Panc1 (cell line): ENCODE measurements at regions not wholly inside any gene's neighbourhood (a gene's known extent, or its start where the extent isn't known, plus 50 kb on each side); places are given as distances from the start of the nearest gene placed in this dataset.

ENCODE experiments used
- SIN3A ChIP-seq: IDR thresholded peaks from 2 replicates; pipeline ENCODE4 v1.6.1; 2012; ENCODE audit warnings: low read depth, mild to moderate bottlenecking, low read length, moderate library complexity, borderline replicate concordance; ENCODE audit not compliant: insufficient read depth
- TF ChIP-seq, protein P1 (sequence below): fragments of 450-650 bp; IDR thresholded peaks from 2 replicates; pipeline ENCODE4 v1.5.1; 2017; ENCODE audit warnings: mild to moderate bottlenecking
- TF ChIP-seq, protein P2 (sequence below), 2 experiments: IDR thresholded peaks; 2 replicates each; pipeline ENCODE4 v1.6.1; 2011 to 2012; ENCODE audit warnings: low read depth in 2 of 2, control low read depth in 1 of 2, low read length in 1 of 2, mild to moderate bottlenecking in 1 of 2, moderate library complexity in 1 of 2; ENCODE audit not compliant: insufficient read depth in 1 of 2

- TF ChIP-seq, protein P1, sequence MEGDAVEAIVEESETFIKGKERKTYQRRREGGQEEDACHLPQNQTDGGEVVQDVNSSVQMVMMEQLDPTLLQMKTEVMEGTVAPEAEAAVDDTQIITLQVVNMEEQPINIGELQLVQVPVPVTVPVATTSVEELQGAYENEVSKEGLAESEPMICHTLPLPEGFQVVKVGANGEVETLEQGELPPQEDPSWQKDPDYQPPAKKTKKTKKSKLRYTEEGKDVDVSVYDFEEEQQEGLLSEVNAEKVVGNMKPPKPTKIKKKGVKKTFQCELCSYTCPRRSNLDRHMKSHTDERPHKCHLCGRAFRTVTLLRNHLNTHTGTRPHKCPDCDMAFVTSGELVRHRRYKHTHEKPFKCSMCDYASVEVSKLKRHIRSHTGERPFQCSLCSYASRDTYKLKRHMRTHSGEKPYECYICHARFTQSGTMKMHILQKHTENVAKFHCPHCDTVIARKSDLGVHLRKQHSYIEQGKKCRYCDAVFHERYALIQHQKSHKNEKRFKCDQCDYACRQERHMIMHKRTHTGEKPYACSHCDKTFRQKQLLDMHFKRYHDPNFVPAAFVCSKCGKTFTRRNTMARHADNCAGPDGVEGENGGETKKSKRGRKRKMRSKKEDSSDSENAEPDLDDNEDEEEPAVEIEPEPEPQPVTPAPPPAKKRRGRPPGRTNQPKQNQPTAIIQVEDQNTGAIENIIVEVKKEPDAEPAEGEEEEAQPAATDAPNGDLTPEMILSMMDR = no peak
- no peak for TF ChIP-seq SIN3A
- TF ChIP-seq, protein P2, sequence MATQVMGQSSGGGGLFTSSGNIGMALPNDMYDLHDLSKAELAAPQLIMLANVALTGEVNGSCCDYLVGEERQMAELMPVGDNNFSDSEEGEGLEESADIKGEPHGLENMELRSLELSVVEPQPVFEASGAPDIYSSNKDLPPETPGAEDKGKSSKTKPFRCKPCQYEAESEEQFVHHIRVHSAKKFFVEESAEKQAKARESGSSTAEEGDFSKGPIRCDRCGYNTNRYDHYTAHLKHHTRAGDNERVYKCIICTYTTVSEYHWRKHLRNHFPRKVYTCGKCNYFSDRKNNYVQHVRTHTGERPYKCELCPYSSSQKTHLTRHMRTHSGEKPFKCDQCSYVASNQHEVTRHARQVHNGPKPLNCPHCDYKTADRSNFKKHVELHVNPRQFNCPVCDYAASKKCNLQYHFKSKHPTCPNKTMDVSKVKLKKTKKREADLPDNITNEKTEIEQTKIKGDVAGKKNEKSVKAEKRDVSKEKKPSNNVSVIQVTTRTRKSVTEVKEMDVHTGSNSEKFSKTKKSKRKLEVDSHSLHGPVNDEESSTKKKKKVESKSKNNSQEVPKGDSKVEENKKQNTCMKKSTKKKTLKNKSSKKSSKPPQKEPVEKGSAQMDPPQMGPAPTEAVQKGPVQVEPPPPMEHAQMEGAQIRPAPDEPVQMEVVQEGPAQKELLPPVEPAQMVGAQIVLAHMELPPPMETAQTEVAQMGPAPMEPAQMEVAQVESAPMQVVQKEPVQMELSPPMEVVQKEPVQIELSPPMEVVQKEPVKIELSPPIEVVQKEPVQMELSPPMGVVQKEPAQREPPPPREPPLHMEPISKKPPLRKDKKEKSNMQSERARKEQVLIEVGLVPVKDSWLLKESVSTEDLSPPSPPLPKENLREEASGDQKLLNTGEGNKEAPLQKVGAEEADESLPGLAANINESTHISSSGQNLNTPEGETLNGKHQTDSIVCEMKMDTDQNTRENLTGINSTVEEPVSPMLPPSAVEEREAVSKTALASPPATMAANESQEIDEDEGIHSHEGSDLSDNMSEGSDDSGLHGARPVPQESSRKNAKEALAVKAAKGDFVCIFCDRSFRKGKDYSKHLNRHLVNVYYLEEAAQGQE (IDR thresholded peaks at IDR 0.05; ENCODE audit: insufficient read depth in 1 of 2, low read depth in 2 of 2, low read length in 1 of 2) = no peak
These were observed 284.2 kb downstream of the SI start for GRCh38 chr3:164794099-164794498.
